Loucy (cell line): ENCODE measurements at regions not wholly inside any gene's neighbourhood (a gene's known extent, or its start where the extent isn't known, plus 50 kb on each side); places are given as distances from the start of the nearest gene placed in this dataset.

Experiments
- CTCF ChIP-seq: fragments of 200-600 bp; sonication (generic); conservative IDR thresholded peaks from 2 replicates; pipeline ENCODE4 v1.5.1; 2014; ENCODE audit warnings: mild to moderate bottlenecking, antibody characterized with exemption, low read length
- EZH2phosphoT487 ChIP-seq: fragments of 200-600 bp; IDR thresholded peaks from 2 replicates; pipeline ENCODE4 v1.6.1; 2018; ENCODE audit warnings: antibody characterized with exemption, mild to moderate bottlenecking, moderate library complexity, borderline replicate concordance

DNA sequence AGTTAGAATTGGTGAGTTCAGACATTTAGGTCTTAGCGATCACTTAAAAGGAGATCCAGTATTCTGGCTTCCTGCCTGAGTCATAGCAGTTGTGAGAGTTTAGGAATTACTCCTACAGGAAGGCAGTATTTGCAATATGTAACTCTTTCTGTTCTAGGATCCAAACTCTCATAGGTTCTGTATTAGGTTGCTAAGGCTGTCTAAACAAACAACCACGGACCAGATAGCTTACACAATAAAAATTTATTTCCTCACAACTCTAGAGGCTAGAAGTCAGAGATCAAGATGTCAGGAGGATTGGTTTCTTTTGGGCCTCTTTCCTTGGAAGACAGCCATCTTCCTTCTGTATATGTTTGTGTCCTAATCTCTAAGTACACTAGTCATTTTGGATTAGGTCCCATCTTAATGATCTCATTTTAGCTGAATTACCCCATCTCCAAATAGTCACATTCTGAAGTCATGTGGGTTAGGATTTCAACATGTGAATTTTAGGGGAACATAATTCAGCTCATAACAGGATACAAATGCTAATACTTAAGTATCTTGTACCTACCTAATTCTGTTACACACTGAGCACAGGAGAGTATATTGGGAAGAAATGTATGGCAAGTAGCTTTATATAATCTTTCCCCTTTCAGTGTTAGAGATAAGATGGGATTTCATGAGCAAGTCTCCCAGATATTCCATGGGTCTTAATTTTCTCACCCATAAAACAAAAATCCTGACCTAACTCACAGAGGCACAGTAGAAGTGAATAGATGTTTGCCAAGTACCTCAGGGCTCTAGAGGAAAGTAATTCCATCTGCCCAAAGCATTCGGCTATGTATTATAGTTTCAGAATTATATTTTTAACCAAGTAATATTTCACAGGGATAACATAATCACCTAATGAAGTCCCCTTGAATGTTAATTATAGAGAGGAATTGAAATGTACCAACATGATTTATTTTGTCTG, 144.4 kb downstream of the PTBP2 start:
- TF ChIP-seq CTCF = no peak
- no peak for TF ChIP-seq EZH2phosphoT487
